ENCODE measurements at regions not wholly inside any gene's neighbourhood (a gene's known extent, or its start where the extent isn't known, plus 50 kb on each side); places are given as distances from the start of the nearest gene placed in this dataset.

DNA sequence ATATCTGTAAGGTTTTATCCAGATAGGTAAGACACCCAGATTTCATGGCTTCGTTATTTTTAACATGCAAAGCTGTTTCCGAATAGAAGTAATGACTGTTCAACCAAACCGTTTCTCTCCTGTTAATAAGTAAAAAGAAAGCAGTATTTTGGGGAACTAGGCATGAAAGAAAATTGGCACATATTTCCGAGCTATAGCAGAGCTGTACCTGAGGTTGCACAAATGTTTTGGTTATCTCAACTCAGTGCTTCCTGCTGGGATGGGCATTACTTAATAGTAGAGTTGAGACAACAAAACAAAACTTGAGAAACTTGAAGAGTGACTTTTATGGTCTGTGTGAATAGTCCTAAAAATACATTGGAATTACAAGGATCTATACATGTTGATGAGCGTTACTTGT is 564.3 kb upstream of the SORCS1 start:
- TF ChIP-seq, protein P1, sequence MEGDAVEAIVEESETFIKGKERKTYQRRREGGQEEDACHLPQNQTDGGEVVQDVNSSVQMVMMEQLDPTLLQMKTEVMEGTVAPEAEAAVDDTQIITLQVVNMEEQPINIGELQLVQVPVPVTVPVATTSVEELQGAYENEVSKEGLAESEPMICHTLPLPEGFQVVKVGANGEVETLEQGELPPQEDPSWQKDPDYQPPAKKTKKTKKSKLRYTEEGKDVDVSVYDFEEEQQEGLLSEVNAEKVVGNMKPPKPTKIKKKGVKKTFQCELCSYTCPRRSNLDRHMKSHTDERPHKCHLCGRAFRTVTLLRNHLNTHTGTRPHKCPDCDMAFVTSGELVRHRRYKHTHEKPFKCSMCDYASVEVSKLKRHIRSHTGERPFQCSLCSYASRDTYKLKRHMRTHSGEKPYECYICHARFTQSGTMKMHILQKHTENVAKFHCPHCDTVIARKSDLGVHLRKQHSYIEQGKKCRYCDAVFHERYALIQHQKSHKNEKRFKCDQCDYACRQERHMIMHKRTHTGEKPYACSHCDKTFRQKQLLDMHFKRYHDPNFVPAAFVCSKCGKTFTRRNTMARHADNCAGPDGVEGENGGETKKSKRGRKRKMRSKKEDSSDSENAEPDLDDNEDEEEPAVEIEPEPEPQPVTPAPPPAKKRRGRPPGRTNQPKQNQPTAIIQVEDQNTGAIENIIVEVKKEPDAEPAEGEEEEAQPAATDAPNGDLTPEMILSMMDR (IDR thresholded peaks at IDR 0.05): no peak
- TF ChIP-seq EZH2 (IDR thresholded peaks at IDR 0.05; ENCODE audit: borderline replicate concordance, insufficient read depth, low read depth, low read length, poor library complexity, severe bottlenecking): no peak

Measured in B cell (primary cell).